NCI-H460 (cell line): ENCODE measurements at regions not wholly inside any gene's neighbourhood (a gene's known extent, or its start where the extent isn't known, plus 50 kb on each side); places are given as distances from the start of the nearest gene placed in this dataset.
A peak's percentile ranks its signal among the peaks of the same experiment; 100 is the strongest.
"Not testable (repeated sequence)": the region's sequence is repeated elsewhere in the genome, so short reads cannot be mapped to it uniquely, and the experiment has no call there.

ENCODE experiments used
- DNase-seq: peaks from one replicate; pipeline ENCODE4 v3.0.0-alpha.2; 2016; ENCODE audit warnings: low read depth; ENCODE audit errors: extremely low read depth

DNA sequence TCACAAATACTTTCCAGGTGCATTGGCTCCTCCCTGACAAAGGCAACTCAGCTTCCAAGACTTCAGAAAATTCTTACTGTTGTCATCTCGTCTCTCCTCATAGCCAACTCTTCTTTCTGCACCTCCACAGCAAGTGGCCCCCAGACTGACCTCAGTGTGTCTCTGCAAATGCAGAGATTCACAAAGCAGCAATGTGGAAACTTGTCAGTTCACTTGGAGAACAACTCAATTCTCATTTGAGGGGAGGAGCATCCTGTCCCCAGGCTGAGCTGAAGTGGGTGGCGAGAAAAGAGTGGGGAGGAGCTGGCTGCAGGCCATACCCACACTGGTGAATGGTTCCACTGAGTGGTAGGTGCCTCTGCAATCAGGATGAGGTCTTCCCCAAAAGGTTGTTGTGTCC, 248.7 kb upstream of the IL12A start:
- DNase-seq: no peak

DNA sequence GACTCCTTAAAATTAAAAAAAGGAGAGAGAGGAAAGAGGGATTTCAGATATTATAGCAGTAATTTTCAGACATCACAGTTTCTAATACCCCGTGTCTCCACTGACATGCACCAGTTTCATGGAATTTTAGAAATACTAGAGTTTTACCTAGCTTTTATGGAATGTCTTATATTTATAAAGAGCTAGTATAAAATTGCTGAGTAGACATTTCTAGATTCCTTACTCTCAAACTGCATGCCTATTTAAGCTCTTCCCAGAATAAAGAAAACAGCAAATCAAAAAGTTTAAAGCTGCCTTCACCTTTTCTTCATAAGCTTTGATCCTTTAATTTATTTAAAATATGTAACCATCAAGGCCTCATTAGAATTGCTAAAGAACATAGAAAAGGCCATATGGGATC, 247.4 kb upstream of the IL12A start:
- DNase-seq: no peak

DNA sequence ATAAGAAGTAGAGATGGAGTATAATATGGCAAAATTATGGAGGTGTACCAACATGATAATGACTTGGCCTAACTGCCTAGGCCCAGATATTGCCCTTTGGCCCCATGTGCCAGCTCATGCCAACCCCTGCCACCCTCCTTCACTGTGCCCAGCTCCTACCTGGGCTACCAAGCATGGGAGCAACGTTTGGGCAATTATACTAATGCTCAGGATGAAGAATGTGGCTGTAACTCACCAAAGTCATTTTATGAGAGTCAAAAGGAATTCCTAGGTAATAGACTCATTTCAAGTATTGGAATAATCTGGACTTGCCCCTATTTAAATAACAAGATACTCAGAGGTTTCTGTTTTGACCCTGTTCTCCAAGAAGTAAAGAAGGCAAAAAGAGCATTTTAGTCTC, 240.2 kb upstream of the IL12A start:
- no peak for DNase-seq

DNA sequence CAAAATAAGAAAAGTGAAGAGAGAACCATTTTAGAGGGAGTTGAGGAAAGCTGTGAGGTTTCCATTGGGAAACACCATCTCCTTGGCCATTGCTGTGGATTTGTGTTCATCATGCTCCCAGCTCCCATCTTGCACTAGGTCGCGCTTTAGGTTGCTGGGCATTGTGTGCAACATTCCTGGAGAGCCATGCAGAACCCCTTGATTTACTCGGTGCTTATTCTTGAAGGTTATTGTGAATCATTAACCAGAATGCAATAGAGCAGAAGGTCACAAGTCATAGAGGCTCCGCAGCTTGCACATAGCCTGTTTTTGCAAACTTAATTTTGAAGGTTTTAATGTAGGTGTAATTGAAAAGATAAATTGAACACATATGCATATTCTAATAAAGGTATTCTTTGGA, 239.2 kb upstream of the IL12A start:
- DNase-seq: no peak

DNA sequence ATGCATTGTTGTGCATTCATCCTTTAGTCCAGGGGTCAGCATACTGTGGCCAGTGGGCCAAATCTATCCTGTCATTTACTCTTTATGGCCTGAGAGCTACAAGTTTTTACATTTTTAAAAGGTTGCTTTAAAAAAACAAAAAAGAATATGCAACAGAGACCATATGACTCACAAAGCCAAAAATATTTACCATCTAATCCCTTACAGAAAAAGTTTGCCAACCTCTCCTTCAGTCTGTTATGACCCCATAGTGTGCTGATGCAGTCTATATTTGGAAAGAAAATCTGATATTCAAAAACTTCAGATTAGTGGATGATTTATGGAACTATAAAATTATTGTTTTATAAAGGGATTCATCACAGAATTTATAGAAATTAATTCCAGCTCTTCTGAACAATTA, 237.5 kb upstream of the IL12A start:
- no peak for DNase-seq

DNA sequence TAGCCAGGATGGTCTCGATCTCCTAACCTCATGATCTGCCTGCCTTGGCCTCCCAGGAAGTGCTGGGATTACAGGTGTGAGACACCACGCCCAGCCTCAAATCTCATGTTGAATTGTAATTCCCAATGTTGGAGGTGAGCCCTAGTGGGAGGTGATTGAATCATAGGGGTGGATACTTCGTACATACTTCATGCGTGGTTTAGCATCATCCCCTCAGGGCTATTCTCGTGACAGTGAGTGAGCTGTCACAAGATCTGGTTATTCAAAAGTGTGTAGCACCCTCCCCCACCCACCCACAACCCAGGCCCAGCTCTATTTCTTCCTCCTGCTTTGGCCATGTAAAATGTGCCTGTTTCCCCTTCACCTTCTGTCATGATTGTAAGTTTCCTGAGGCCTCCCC, 236.9 kb upstream of the IL12A start:
- DNase-seq: no peak

DNA sequence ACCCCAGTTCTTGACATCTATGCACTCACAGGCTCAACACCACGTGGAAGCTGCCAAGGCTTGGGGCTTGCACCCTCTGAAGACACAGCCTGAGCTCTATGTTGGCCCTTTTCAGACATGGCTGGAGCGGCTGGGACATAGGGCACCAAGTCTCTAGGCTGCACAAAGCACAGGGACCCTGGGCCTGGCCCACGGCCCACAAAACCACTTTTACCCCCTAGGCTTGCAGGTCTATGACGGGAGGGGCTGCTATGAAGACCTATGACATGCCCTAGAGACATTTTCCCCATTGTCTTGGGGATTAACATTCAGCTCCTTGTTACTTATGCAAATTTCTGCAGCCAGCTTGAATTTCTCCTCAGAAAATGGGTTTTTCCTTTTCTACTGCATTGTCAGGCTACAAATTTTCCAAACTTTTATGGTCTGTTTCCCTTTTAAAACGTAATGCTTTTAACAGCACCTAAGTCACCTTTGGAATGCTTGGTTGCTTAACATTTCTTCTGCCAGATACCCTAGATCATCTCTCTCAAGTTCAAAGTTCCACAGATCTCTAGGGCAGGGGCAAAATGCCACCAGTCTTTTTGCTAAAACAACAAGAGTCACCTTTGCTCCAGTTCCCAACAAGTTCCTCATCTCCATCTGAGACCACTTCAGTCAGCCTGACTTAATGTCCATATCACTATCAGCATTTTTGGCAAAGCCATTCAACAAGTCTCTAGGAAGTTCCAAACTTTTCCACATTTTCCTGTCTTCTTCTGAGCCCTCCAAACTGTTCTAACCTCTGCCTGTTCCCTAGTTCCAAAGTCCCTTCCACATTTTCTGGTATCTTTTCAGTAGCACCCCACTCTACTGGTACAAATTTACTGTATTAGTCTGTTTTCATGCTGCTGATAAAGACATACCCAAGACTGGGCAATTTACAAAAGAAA, 232.1 kb upstream of the IL12A start:
- DNase-seq: not testable (repeated sequence)

DNA sequence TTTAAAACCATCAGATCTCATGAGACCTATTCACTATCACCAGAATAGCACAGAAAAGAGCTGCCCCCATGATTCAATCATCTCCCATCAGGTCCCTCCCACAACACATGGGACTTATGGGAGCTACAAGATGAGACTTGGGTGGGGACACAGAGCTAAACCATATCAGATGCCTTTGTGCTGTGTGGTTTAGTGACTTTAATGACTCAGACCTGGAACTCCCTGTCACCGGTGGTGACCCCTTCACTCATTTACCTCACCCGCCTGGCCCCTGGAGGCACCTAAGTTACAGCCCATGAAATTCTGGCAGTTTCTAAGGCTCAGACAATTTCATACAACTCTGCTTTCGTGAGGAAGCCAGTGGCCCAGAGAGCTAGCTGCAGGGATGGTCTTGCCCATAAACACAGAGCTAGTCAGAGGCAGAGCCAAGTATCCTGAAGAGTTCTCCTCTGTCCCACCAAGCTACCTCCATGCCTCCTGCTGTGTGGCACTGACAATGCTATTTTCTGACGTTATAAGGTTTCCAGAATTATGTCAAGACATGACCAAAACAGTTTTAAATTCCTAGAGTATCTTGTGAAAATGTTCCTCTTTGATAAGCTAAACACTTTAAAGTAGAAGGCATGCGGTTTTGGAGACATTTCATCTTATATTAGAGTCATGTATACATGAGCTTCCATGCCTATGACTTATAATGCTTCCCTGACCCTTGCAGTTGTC, 231.1 kb upstream of the IL12A start:
- DNase-seq: no peak

DNA sequence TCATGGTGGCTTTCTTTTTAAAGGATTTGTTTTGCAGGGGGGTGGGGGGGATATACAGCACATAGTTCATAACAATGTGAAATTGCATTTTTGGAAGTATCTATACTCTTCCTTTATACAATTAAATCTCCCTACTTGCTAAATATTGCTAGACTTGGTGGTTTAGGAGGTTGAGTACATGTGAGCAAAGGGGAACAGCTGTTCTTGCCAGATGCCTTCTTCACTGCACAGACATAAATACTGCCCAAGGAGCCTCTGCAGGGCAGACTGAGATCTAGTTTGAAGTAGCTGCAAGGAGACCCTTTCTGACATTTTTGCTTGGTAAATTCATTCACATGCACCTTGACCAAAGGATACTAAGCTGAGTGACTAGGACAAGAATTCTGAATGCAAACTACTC, 228.6 kb upstream of the IL12A start:
- no peak for DNase-seq

DNA sequence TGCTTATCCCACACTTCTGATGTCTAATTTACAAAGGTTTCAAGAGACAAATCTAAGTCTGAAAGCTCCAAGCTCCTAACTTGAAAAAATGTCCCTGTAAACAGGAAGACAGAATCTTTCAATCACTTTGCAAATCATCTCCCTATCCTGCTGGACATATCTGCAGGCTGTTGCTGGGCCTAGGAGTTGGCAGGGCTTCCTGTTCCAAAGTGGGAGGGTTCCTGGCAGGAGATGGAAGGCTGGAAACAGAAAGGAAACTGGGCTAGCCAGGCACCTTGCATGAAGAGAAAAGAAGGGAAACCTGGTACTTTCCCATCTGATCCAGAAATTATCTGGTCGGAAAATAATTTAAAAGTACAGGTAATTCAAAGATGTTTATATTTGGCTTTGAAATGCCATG, 227.3 kb upstream of the IL12A start:
- no peak for DNase-seq

DNA sequence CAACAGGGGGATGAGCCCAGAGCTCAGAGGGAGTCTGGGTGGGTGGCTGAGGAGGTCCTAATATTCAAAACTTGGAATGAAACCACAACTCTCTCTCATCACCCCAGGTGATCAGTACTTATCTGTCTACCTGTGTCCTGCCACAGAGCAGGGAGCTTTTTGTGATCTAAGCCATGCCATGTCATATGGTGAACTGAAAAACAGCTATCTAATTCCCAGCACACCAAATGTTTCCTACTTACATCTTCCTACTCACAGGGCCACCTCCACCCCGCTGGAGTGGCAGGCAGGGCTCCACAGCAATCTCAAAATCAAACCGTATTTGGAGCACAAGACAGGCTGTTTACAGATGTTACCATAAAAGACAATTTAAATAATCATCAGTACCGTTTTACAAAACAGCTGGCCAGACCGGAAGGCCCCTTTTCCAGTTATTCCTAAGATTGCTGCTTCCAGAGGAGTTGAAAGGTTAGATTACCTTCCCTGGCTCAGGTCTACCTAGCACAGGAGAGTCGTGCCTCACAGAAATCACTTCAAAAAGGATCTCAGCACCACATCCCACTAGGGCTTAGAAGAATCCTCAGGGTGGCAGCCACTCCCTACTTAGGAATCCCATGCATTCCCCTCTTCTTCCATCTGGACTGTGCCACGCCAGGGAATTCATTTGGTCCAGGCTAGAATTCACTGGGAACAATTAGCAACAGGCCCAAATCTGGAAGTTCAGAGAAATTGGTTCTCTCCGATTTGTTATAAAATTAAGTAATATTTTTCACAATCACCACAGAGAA, 226.6 kb upstream of the IL12A start:
- peak; percentile 40 for DNase-seq

DNA sequence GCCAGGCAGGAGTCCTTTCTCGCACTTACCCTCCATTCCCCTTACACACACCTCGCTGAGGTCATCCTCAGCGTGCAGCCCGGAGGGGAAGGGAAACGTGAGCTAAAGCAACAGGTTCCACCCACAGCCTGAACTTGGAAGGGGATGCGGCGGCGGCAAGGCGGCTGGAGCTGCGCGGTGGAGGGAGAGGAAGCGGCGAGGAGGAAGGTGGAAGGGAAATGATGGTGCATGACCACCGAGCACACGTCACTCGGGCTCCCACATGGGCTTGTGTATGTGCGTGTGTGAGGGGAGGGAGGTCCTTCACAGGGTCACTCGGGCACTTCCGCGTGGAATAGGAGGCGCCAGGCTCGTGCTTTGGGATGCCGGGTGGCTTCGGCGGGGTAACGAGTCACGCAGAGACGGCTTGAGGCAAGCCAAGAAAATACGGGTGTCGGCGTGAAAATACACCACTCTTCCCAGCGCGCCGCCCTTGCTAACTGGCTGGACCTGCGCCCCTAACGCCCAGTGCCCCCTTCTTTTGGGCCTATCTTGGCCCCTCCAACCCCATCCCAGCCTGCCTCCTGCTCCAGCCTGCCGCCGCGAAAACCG, 225.5 kb upstream of the IL12A start:
- peak; percentile 31 for DNase-seq

DNA sequence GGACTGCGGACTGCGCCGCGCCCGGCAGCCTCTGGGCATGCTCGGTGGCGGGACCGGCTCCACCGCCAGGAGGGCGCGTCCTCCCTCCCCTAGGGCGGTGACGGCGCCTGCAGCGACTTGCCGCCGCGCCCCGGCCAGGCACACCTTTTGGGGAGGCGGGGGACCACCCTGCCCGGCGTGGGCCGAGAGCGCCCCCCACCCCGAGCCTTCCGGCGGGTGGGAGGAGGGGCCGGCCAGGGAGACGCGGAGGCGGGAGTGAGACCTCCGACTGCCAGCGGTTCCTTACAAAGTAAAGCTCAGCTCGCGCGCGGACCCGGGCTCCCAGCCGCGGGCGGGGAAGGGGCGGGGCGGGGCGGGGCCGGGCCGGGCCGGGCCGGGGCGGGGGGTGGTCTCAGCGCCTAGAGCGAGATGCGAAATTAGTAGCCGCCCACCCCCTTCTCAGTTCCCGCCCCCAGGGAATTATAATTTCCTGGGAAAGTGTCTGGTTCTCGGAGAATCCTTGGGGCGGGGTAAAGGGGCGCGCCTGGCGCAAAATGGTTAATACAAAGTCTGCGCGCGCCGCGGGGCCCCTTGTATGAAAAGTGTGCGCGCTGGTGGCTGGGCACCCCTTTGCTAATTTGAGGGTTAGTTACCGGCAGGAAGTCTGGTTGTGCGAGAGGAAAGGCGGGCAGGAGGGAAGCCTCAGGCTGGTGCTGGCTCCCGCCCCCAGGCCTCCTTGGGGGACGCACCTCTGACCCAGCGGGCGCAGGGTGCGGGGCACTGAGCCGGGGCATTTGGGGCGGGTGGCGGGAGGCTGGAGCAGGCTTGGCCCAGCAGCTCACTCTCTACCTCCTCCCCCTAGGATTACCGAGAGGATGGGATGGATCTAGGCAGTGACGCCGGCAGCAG, 224.8 kb upstream of the IL12A start:
- peak; percentile 64 for DNase-seq

DNA sequence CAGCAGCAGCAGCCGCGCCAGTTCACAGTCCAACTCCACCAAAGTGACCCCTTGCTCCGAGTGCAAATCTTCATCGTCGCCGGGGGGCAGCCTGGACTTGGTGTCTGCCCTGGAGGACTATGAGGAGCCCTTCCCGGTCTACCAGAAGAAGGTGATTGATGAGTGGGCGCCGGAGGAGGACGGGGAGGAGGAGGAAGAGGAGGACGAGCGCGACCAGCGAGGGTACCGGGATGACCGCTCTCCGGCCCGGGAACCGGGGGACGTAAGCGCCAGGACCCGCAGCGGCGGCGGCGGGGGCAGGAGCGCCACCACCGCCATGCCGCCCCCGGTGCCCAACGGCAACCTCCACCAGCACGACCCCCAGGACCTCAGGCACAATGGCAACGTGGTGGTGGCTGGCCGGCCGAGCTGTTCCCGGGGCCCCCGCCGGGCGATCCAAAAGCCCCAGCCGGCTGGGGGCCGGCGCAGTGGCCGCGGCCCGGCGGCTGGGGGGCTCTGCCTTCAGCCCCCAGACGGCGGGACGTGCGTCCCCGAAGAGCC, 224.1 kb upstream of the IL12A start:
- no peak for DNase-seq

DNA sequence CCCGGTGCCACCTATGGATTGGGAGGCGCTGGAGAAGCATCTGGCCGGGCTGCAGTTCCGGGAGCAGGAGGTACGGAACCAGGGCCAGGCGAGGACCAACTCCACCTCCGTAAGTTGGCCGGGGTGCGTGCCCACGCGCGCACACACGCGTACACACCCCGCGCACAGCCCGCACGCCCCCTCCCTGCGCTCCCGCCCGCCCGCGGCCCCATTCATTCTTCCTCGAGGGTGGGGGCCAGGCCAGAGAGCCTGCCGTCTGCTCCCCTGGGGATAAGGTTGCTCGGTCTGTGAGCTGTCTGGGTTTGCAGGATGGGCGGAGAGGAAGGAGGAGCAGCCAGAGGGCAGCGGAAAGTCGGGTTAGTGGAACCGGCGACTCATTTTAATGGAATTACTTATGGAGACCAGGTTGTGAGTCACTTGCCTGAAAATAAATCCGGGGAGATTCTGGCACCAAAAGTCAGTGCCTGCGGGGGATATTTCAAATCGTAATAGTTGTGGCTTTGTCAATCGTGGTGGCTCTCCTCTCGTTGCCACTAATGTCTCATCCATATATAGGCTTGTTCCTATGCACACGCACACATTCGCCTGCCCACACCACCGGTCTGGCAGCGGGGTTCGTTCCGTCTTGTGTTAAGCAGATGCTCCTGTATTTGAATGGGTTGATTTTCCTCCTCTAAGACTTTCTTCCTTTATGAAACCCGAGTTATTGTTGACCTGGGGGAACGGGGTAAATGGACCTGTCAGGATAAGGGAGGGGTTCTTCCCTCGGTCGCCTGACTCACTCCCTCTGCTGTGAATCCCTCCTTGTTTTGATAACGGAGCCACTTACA, 223.4 kb upstream of the IL12A start:
- peak; percentile 81 for DNase-seq

DNA sequence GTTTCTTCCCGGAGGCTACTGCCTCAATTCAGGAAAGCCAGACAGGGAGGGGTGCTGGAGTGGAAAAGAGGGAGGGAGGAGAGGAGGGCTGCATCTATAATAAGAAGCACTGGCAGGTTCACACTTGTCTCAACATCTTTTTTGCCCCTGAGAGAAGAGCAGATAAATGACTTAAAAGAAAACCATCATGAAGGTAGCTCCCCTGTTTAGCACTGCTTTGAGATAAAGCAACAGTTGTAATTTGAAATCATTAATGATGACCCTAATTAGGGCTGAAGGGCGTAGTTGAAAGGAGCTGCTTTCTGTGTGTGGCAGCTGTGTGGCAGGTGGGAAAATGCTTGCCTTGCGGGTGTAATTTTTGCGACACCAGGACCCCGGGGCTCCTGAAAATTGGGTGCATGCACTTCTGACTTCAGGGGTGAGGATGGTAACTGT, 222.8 kb upstream of the IL12A start:
- DNase-seq: no peak

DNA sequence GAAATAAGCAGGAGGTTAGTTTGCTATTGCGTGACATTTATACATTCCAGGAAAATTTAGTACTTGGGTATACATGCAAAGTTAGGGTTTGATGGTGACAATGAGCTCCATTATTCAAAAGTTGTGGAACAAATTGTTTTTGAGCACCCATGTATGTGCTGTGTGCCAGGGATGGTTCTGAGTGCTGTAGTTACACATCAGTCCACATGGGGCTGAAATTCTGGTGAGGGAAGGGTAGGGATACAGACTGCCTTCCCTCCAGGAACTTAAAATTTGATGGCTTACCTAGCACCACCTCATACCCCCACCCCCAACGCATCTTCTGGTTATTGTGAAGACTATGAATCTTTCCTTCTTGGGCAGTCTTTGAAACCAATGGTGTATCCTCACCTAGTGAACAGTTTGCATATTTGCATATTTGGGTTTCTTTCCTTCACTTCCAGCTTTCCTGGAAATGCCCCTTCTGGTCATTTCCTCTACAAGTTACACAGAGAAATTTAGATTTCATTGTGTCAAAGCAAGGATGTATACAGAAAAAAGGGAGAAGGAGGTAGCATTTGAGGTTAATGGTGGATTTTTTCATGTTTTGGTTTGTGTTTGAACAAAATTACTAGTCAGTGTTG, 222.0 kb upstream of the IL12A start:
- no peak for DNase-seq

DNA sequence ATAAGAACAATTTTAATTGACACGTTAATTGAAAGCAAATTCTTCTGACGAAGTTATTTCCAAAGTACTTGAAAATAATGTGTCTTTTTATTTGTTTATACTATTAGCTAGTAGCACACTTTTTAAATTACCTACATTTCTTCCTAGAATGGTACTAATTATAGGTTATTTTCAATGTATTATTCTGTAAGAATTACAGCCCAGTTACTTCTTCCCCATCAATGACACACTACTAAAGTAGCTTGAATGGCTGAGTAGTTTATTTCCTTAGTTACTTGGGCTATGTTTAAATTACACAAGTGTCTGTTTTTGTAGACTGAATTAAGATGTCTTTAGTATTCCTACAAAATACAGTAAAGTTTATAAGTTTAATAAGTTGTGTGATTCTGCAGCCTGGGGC, 217.6 kb upstream of the IL12A start:
- DNase-seq: no peak
